Activated CD8-positive, alpha-beta memory T cell treated with anti-CD3 and anti-CD28 coated beads, Interleukin-2, amount 10 ng/mL, durations not matched to agents 7 days and 5 days (primary cell): ENCODE measurements at regions not wholly inside any gene's neighbourhood (a gene's known extent, or its start where the extent isn't known, plus 50 kb on each side); places are given as distances from the start of the nearest gene placed in this dataset.

Experiments
- ATAC-seq: fragments of 150-1000 bp; cut with Tn5 transposase; one replicate; pipeline ENCODE4 v1.10.0; 2021; ENCODE audit warnings: moderate library complexity
- CTCF ChIA-PET: fragments of 350-600 bp; sonication (Branson Sonifier 250); formaldehyde crosslinking; loops from one replicate; lab custom pipeline; 2021; ENCODE audit warnings: antibody characterized with exemption; lab: Charles Lee
- DNase-seq: peaks from one replicate; pipeline ENCODE4 v3.0.0-alpha.2; 2020
- H3K27ac Mint-ChIP-seq: one replicate; pipeline ENCODE4 v1.8.0; 2021; ENCODE audit warnings: mild to moderate bottlenecking, mixed read lengths
- H3K27me3 Mint-ChIP-seq: one replicate; pipeline ENCODE4 v1.8.0; 2021; ENCODE audit warnings: mixed read lengths
- H3K36me3 Mint-ChIP-seq: one replicate; pipeline ENCODE4 v1.8.0; 2021; ENCODE audit warnings: mild to moderate bottlenecking, mixed read lengths
- H3K4me1 Mint-ChIP-seq: one replicate; pipeline ENCODE4 v1.8.0; 2021; ENCODE audit warnings: mixed read lengths
- H3K4me3 Mint-ChIP-seq: one replicate; pipeline ENCODE4 v1.8.0; 2021; ENCODE audit warnings: mild to moderate bottlenecking, moderate library complexity, mixed read lengths
- H3K9me3 Mint-ChIP-seq: one replicate; pipeline ENCODE4 v1.8.0; 2022; ENCODE audit warnings: low read depth, mixed read lengths

- CTCF ChIA-PET: no interaction called here
- no peaks in the 10 kb centered on the region for H3K4me1 Mint-ChIP-seq
- no peaks in the 10 kb centered on the region for H3K36me3 Mint-ChIP-seq
- H3K4me3 Mint-ChIP-seq: no peak overlapping the region
- no peaks in the 10 kb centered on the region for H3K27me3 Mint-ChIP-seq
- DNase-seq (no peak), ATAC-seq (no peak)
- H3K27ac Mint-ChIP-seq: no peak overlapping the region
- H3K9me3 Mint-ChIP-seq: no peaks in the 10 kb centered on the region
These were observed 586.2 kb downstream of the RAB28 start for GRCh38 chr4:12897954-12898353.

- ATAC-seq: no peak
- H3K27ac Mint-ChIP-seq: no peak overlapping the region
- CTCF ChIA-PET: no interaction called here
- no peaks in the 10 kb centered on the region for H3K9me3 Mint-ChIP-seq
- no peaks in the 10 kb centered on the region for H3K27me3 Mint-ChIP-seq
- no peak overlapping the region for H3K4me3 Mint-ChIP-seq
- no peaks in the 10 kb centered on the region for H3K36me3 Mint-ChIP-seq
- DNase-seq: no peak
- H3K4me1 Mint-ChIP-seq: no peaks in the 10 kb centered on the region
These were observed 590.1 kb downstream of the RAB28 start for GRCh38 chr4:12894062-12894461.

- ATAC-seq: no peak
- Mint-ChIP-seq H3K4me3 (no peak overlapping the region), H3K4me1 (no peaks in the 10 kb centered on the region), H3K9me3 (peaks cover 5% of the 10 kb centered on the region), H3K36me3 (no peaks in the 10 kb centered on the region), H3K27me3 (no peaks in the 10 kb centered on the region), H3K27ac (no peak overlapping the region)
- CTCF ChIA-PET: no interaction called here
- DNase-seq: no peak
These were observed 595.1 kb downstream of the RAB28 start for GRCh38 chr4:12889054-12889453.

- Mint-ChIP-seq H3K9me3 (peaks cover 5% of the 10 kb centered on the region), H3K27me3 (no peaks in the 10 kb centered on the region), H3K36me3 (no peaks in the 10 kb centered on the region), H3K4me3 (no peak overlapping the region), H3K27ac (no peak overlapping the region), H3K4me1 (no peaks in the 10 kb centered on the region)
- CTCF ChIA-PET: no interaction called here
- ATAC-seq (no peak), DNase-seq (no peak)
These were observed 599.0 kb downstream of the RAB28 start for GRCh38 chr4:12884846-12885796.

GRCh38 chr4:12881945-12882584 lies 602.1 kb downstream of the RAB28 start:
- Mint-ChIP-seq H3K4me1 (no peaks in the 10 kb centered on the region), H3K4me3 (no peak overlapping the region), H3K36me3 (no peaks in the 10 kb centered on the region), H3K27me3 (no peaks in the 10 kb centered on the region), H3K9me3 (peaks cover 4% of the 10 kb centered on the region), H3K27ac (no peak overlapping the region)
- ATAC-seq (no peak), DNase-seq (no peak)
- CTCF ChIA-PET: no interaction called here

GRCh38 chr4:12880844-12881243 lies 603.3 kb downstream of the RAB28 start:
- Mint-ChIP-seq H3K36me3 (no peaks in the 10 kb centered on the region), H3K4me1 (no peaks in the 10 kb centered on the region), H3K4me3 (no peak overlapping the region), H3K9me3 (peaks cover 4% of the 10 kb centered on the region), H3K27ac (no peak overlapping the region), H3K27me3 (no peaks in the 10 kb centered on the region)
- DNase-seq (no peak), ATAC-seq (no peak)
- CTCF ChIA-PET: no interaction called here

GRCh38 chr4:12879496-12879895 lies 604.6 kb downstream of the RAB28 start:
- H3K4me3 Mint-ChIP-seq: no peak overlapping the region
- H3K9me3 Mint-ChIP-seq: peaks cover 2% of the 10 kb centered on the region
- no peaks in the 10 kb centered on the region for H3K36me3 Mint-ChIP-seq
- no peak for ATAC-seq
- DNase-seq: no peak
- CTCF ChIA-PET: no interaction called here
- H3K27ac Mint-ChIP-seq: no peak overlapping the region
- H3K4me1 Mint-ChIP-seq: no peaks in the 10 kb centered on the region
- H3K27me3 Mint-ChIP-seq: no peaks in the 10 kb centered on the region

- Mint-ChIP-seq H3K4me3 (no peak overlapping the region), H3K27me3 (no peaks in the 10 kb centered on the region), H3K4me1 (no peaks in the 10 kb centered on the region), H3K9me3 (peaks cover 2% of the 10 kb centered on the region), H3K36me3 (no peaks in the 10 kb centered on the region), H3K27ac (no peak overlapping the region)
- DNase-seq (no peak), ATAC-seq (no peak)
- CTCF ChIA-PET: no interaction called here
These were observed 608.4 kb downstream of the RAB28 start for GRCh38 chr4:12875640-12876243.

- H3K36me3 Mint-ChIP-seq: no peaks in the 10 kb centered on the region
- DNase-seq: no peak
- CTCF ChIA-PET: no interaction called here
These were observed 610.8 kb downstream of the RAB28 start for GRCh38 chr4:12873351-12873750.

GRCh38 chr4:12861422-12861821 lies 622.7 kb downstream of the RAB28 start:
- H3K27me3 Mint-ChIP-seq: peaks cover 4% of the 10 kb centered on the region
- ATAC-seq (no peak), DNase-seq (no peak)
- no peak overlapping the region for H3K4me3 Mint-ChIP-seq
- no peaks in the 10 kb centered on the region for H3K9me3 Mint-ChIP-seq
- no peaks in the 10 kb centered on the region for H3K4me1 Mint-ChIP-seq
- CTCF ChIA-PET: no interaction called here
- no peaks in the 10 kb centered on the region for H3K36me3 Mint-ChIP-seq
- no peak overlapping the region for H3K27ac Mint-ChIP-seq

More at GRCh38 chr4:12873351-12873750, 610.8 kb downstream of the RAB28 start:
- no peak overlapping the region for H3K27ac Mint-ChIP-seq
- no peaks in the 10 kb centered on the region for H3K4me1 Mint-ChIP-seq
- peaks cover 4% of the 10 kb centered on the region for H3K9me3 Mint-ChIP-seq
- H3K27me3 Mint-ChIP-seq: no peaks in the 10 kb centered on the region
- ATAC-seq: no peak
- H3K4me3 Mint-ChIP-seq: no peak overlapping the region

GRCh38 chr4:12852338-12853307 lies 631.5 kb downstream of the RAB28 start:
- Mint-ChIP-seq H3K27ac (no peak overlapping the region), H3K36me3 (no peaks in the 10 kb centered on the region), H3K4me1 (peaks cover 10% of the 10 kb centered on the region), H3K9me3 (no peaks in the 10 kb centered on the region), H3K27me3 (no peaks in the 10 kb centered on the region), H3K4me3 (no peak overlapping the region)
- no peak for DNase-seq
- ATAC-seq: no peak
- CTCF ChIA-PET: interaction anchor here (0.6 to 1.6 kb wide), 3 partner anchors 696 to 802 kb away, joined by 3 to 4 read pairs (median 4); no protein-coding TSS in a partner anchor

GRCh38 chr4:12846368-12846767 lies 637.8 kb downstream of the RAB28 start:
- Mint-ChIP-seq H3K9me3 (no peaks in the 10 kb centered on the region), H3K4me3 (no peak overlapping the region), H3K36me3 (no peaks in the 10 kb centered on the region), H3K27ac (no peak overlapping the region), H3K4me1 (no peaks in the 10 kb centered on the region), H3K27me3 (no peaks in the 10 kb centered on the region)
- DNase-seq (no peak), ATAC-seq (no peak)
- CTCF ChIA-PET: no interaction called here

- DNase-seq: no peak
- H3K27ac Mint-ChIP-seq: no peak overlapping the region
- CTCF ChIA-PET: no interaction called here
These were observed 640.0 kb downstream of the RAB28 start for GRCh38 chr4:12844141-12844540.

More at GRCh38 chr4:12844141-12844540, 640.0 kb downstream of the RAB28 start:
- Mint-ChIP-seq H3K4me3 (no peak overlapping the region), H3K9me3 (no peaks in the 10 kb centered on the region), H3K36me3 (no peaks in the 10 kb centered on the region), H3K4me1 (no peaks in the 10 kb centered on the region), H3K27me3 (no peaks in the 10 kb centered on the region)
- no peak for ATAC-seq
